Neural cell (in vitro differentiated cells): ENCODE measurements at regions not wholly inside any gene's neighbourhood (a gene's known extent, or its start where the extent isn't known, plus 50 kb on each side); places are given as distances from the start of the nearest gene placed in this dataset.

Source experiments
- EP300 ChIP-seq: fragments of 450-650 bp; conservative IDR thresholded peaks from 2 replicates; pipeline ENCODE4 v1.6.1; 2014; ENCODE audit warnings: antibody characterized with exemption, mild to moderate bottlenecking, moderate library complexity; ENCODE audit not compliant: poor library complexity, severe bottlenecking
- EZH2 ChIP-seq: fragments of 200-600, 300-800 bp; shearing (Covaris generic), sonication (generic); IDR thresholded peaks from 2 replicates; pipeline ENCODE4 v1.6.1; 2014; ENCODE audit warnings: antibody characterized with exemption, low read length, borderline replicate concordance, mild to moderate bottlenecking; ENCODE audit not compliant: insufficient read depth, poor library complexity, severe bottlenecking
- MXI1 ChIP-seq: fragments of 450-650 bp; conservative IDR thresholded peaks from 2 replicates; pipeline ENCODE4 v1.6.1; 2014; ENCODE audit warnings: antibody characterized with exemption, mild to moderate bottlenecking; ENCODE audit not compliant: poor library complexity, severe bottlenecking
- POLR2AphosphoS5 ChIP-seq: IDR thresholded peaks from 2 replicates; pipeline ENCODE4 v1.6.1; 2012
- RAD21 ChIP-seq: fragments of 450-650 bp; conservative IDR thresholded peaks from 2 replicates; pipeline ENCODE4 v1.6.1; 2014; ENCODE audit warnings: antibody characterized with exemption, mild to moderate bottlenecking, moderate library complexity
- SMC3 ChIP-seq: fragments of 450-650 bp; conservative IDR thresholded peaks from 2 replicates; pipeline ENCODE4 v1.6.1; 2014; ENCODE audit warnings: antibody characterized with exemption, mild to moderate bottlenecking, moderate library complexity; ENCODE audit not compliant: poor library complexity
- TAF1 ChIP-seq: IDR thresholded peaks from 2 replicates; pipeline ENCODE4 v1.6.1; 2012; ENCODE audit warnings: low read depth
- TF ChIP-seq, protein P1 (sequence below): IDR thresholded peaks from 2 replicates; pipeline ENCODE4 v1.6.1; 2012; ENCODE audit warnings: borderline replicate concordance
- TF ChIP-seq, protein P2 (sequence below): fragments of 450-650 bp; IDR thresholded peaks from 2 replicates; pipeline ENCODE4 v1.5.1; 2014; ENCODE audit warnings: antibody characterized with exemption, mild to moderate bottlenecking, moderate library complexity; ENCODE audit not compliant: poor library complexity, severe bottlenecking

DNA sequence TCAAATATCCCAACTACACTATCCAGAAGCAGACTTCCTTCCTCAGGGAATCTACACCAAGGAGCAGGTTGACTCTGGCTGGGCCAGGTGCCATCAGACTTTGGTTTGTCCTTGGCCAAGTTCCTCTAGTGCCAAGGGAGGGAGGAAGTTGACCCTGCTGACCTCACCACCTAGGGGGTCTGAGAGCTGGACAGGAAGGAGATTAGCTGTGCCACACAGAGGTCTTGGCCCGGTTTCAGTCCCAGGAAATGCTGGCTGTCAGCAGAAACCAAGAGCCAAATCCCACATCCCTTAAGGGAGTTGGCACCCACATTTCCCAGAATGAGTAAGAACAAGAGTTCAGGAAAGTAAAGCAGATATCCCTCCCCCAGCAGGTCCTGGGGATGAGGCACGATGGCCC lies 178.2 kb downstream of the SALL1 start:
- TF ChIP-seq, protein P1, sequence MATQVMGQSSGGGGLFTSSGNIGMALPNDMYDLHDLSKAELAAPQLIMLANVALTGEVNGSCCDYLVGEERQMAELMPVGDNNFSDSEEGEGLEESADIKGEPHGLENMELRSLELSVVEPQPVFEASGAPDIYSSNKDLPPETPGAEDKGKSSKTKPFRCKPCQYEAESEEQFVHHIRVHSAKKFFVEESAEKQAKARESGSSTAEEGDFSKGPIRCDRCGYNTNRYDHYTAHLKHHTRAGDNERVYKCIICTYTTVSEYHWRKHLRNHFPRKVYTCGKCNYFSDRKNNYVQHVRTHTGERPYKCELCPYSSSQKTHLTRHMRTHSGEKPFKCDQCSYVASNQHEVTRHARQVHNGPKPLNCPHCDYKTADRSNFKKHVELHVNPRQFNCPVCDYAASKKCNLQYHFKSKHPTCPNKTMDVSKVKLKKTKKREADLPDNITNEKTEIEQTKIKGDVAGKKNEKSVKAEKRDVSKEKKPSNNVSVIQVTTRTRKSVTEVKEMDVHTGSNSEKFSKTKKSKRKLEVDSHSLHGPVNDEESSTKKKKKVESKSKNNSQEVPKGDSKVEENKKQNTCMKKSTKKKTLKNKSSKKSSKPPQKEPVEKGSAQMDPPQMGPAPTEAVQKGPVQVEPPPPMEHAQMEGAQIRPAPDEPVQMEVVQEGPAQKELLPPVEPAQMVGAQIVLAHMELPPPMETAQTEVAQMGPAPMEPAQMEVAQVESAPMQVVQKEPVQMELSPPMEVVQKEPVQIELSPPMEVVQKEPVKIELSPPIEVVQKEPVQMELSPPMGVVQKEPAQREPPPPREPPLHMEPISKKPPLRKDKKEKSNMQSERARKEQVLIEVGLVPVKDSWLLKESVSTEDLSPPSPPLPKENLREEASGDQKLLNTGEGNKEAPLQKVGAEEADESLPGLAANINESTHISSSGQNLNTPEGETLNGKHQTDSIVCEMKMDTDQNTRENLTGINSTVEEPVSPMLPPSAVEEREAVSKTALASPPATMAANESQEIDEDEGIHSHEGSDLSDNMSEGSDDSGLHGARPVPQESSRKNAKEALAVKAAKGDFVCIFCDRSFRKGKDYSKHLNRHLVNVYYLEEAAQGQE = no peak
- TF ChIP-seq, protein P2, sequence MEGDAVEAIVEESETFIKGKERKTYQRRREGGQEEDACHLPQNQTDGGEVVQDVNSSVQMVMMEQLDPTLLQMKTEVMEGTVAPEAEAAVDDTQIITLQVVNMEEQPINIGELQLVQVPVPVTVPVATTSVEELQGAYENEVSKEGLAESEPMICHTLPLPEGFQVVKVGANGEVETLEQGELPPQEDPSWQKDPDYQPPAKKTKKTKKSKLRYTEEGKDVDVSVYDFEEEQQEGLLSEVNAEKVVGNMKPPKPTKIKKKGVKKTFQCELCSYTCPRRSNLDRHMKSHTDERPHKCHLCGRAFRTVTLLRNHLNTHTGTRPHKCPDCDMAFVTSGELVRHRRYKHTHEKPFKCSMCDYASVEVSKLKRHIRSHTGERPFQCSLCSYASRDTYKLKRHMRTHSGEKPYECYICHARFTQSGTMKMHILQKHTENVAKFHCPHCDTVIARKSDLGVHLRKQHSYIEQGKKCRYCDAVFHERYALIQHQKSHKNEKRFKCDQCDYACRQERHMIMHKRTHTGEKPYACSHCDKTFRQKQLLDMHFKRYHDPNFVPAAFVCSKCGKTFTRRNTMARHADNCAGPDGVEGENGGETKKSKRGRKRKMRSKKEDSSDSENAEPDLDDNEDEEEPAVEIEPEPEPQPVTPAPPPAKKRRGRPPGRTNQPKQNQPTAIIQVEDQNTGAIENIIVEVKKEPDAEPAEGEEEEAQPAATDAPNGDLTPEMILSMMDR = no peak
- no peak for TF ChIP-seq POLR2AphosphoS5
- TF ChIP-seq MXI1 = no peak
- TF ChIP-seq RAD21 = no peak
- no peak for TF ChIP-seq EZH2
- TF ChIP-seq EP300 = no peak
- TF ChIP-seq SMC3 = no peak
- no peak for TF ChIP-seq TAF1
